ENCODE measurements at regions not wholly inside any gene's neighbourhood (a gene's known extent, or its start where the extent isn't known, plus 50 kb on each side); places are given as distances from the start of the nearest gene placed in this dataset.

- DNase-seq: no peak
These were observed 471.3 kb upstream of the AUTS2 start for GRCh38 chr7:69126896-69127479.

GRCh38 chr7:69129524-69129923, 468.8 kb upstream of the AUTS2 start:
- no peak for DNase-seq

- no peak for DNase-seq
These were observed 468.3 kb upstream of the AUTS2 start for GRCh38 chr7:69129951-69130350.

GRCh38 chr7:69130396-69130795, 467.9 kb upstream of the AUTS2 start:
- no peak for DNase-seq

GRCh38 chr7:69134316-69134715, 464.0 kb upstream of the AUTS2 start:
- DNase-seq: no peak

GRCh38 chr7:69147631-69148030, 450.6 kb upstream of the AUTS2 start:
- DNase-seq: no peak

GRCh38 chr7:69149804-69150782, 448.2 kb upstream of the AUTS2 start:
- DNase-seq: no peak

- DNase-seq: no peak
These were observed 435.9 kb upstream of the AUTS2 start for GRCh38 chr7:69162326-69162725.

- DNase-seq: no peak
These were observed 435.2 kb upstream of the AUTS2 start for GRCh38 chr7:69162931-69163670.

- no peak for DNase-seq
These were observed 431.2 kb upstream of the AUTS2 start for GRCh38 chr7:69166979-69167516.

GRCh38 chr7:69169386-69169785, 428.9 kb upstream of the AUTS2 start:
- no peak for DNase-seq

- no peak for DNase-seq
These were observed 425.8 kb upstream of the AUTS2 start for GRCh38 chr7:69172357-69173077.

- no peak for DNase-seq
These were observed 424.9 kb upstream of the AUTS2 start for GRCh38 chr7:69173341-69173740.

- DNase-seq: no peak
These were observed 424.4 kb upstream of the AUTS2 start for GRCh38 chr7:69173846-69174245.

- DNase-seq: no peak
These were observed 421.4 kb upstream of the AUTS2 start for GRCh38 chr7:69176841-69177240.

- no peak for DNase-seq
These were observed 420.8 kb upstream of the AUTS2 start for GRCh38 chr7:69177461-69177861.

GRCh38 chr7:69177941-69178494, 420.3 kb upstream of the AUTS2 start:
- DNase-seq: no peak

GRCh38 chr7:69180662-69181061, 417.6 kb upstream of the AUTS2 start:
- no peak for DNase-seq

- DNase-seq: no peak
These were observed 415.4 kb upstream of the AUTS2 start for GRCh38 chr7:69182596-69183467.

GRCh38 chr7:69184339-69184738, 413.9 kb upstream of the AUTS2 start:
- DNase-seq: no peak

GRCh38 chr7:69185170-69185569, 413.1 kb upstream of the AUTS2 start:
- no peak for DNase-seq
